HG03064 (cell line): ENCODE measurements at regions not wholly inside any gene's neighbourhood (a gene's known extent, or its start where the extent isn't known, plus 50 kb on each side); places are given as distances from the start of the nearest gene placed in this dataset.

ENCODE experiments used
- ATAC-seq: cut with Tn5 transposase; IDR thresholded peaks from one replicate; pipeline ENCODE4 v1.9.1; 2021; ENCODE audit warnings: low read depth; ENCODE audit not compliant: unreplicated experiment

GRCh38 chr15:31151301-31152233, 50.0 kb upstream of the TRPM1 start:
- ATAC-seq: no peak

GRCh38 chr15:31153531-31153930, 52.0 kb upstream of the TRPM1 start:
- no peak for ATAC-seq

- no peak for ATAC-seq
Measured at GRCh38 chr15:31155151-31155550, 53.6 kb upstream of the TRPM1 start.

GRCh38 chr15:31156226-31156625, 54.7 kb upstream of the TRPM1 start:
- ATAC-seq: no peak

GRCh38 chr15:31156808-31157207, 55.3 kb upstream of the TRPM1 start:
- ATAC-seq: no peak

- no peak for ATAC-seq
Measured at GRCh38 chr15:31157644-31158069, 56.1 kb upstream of the TRPM1 start.

GRCh38 chr15:31158858-31159569, 57.5 kb upstream of the TRPM1 start:
- ATAC-seq: no peak

- ATAC-seq: no peak
Measured at GRCh38 chr15:31159837-31160236, 58.3 kb upstream of the TRPM1 start.

- ATAC-seq: no peak
Measured at GRCh38 chr15:31160297-31160696, 58.8 kb upstream of the TRPM1 start.

GRCh38 chr15:31160740-31161495, 59.4 kb upstream of the TRPM1 start:
- no peak for ATAC-seq

GRCh38 chr15:31161951-31162350, 60.4 kb upstream of the TRPM1 start:
- ATAC-seq: no peak

GRCh38 chr15:31162721-31163510, 61.4 kb upstream of the TRPM1 start:
- ATAC-seq: no peak

GRCh38 chr15:31163769-31164572, 62.4 kb upstream of the TRPM1 start:
- no peak for ATAC-seq

- ATAC-seq: no peak
Measured at GRCh38 chr15:31164573-31164912, 63.0 kb upstream of the TRPM1 start.

- no peak for ATAC-seq
Measured at GRCh38 chr15:31169558-31169957, 68.0 kb upstream of the TRPM1 start.

GRCh38 chr15:31171731-31172130, 70.2 kb upstream of the TRPM1 start:
- no peak for ATAC-seq

- ATAC-seq: no peak
Measured at GRCh38 chr15:31172606-31173005, 71.1 kb upstream of the TRPM1 start.

GRCh38 chr15:31173790-31174450, 72.4 kb upstream of the TRPM1 start:
- ATAC-seq: no peak

- ATAC-seq: no peak
Measured at GRCh38 chr15:31175484-31175883, 74.0 kb upstream of the TRPM1 start.
